ENCODE measurements at regions not wholly inside any gene's neighbourhood (a gene's known extent, or its start where the extent isn't known, plus 50 kb on each side); places are given as distances from the start of the nearest gene placed in this dataset.

DNA sequence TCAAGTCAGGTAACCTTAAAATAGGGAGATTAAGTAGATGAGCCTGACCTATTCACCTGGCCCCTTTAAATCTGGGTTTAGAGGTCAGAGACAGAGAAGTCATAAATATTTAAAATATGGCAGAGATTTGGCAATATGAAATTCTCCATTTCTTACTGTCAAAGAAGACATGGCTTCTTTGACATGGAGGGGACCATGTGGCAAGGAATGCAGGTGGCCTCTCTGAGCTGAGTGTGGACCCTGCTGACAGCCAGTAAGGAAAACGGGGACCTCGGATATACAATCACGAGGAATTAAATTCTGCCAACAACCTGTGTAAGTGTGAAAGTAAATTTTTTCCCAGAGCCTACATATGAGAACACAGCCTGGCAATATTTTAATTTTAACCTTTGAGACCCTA lies 427.5 kb upstream of the PROX1 start:
- TF ChIP-seq ZFX (IDR thresholded peaks at IDR 0.05) (no peak), CTCF (conservative IDR thresholded peaks at IDR 0.05) (no peak)
- no peak overlapping the region for H3K27ac ChIP-seq

GRCh38 chr1:213561870-213562269 lies 425.9 kb upstream of the PROX1 start:
- no peak overlapping the region for H3K27ac ChIP-seq
- no peak for TF ChIP-seq CTCF (conservative IDR thresholded peaks at IDR 0.05)
- no peak for TF ChIP-seq ZFX (IDR thresholded peaks at IDR 0.05)

GRCh38 chr1:213564215-213564659 lies 423.5 kb upstream of the PROX1 start:
- no peak overlapping the region for H3K27ac ChIP-seq
- TF ChIP-seq ZFX (IDR thresholded peaks at IDR 0.05), result no peak
- peak; percentile 63 for TF ChIP-seq CTCF (conservative IDR thresholded peaks at IDR 0.05)

- no peak overlapping the region for H3K27ac ChIP-seq
- TF ChIP-seq ZFX (IDR thresholded peaks at IDR 0.05), result no peak
- no peak for TF ChIP-seq CTCF (conservative IDR thresholded peaks at IDR 0.05)
Observed at GRCh38 chr1:213568929-213569815, 418.6 kb upstream of the PROX1 start.

DNA sequence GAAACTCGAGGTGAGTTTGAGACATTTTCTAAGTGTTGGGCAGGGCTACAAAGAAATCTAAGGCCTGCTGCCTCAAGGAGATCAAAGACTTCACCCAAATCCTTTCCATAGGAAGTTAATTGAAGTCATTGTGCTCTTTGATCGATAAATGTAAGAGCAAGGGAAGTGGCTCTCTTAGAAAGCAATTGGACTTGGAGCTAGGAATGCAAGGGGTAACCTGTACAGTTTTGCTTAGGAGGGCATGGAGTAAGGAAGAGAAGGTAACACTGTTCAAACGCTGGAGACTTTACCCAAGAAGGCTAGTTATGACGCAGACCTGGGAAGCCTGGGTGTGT lies 418.0 kb upstream of the PROX1 start:
- TF ChIP-seq CTCF (conservative IDR thresholded peaks at IDR 0.05) (no peak), ZFX (IDR thresholded peaks at IDR 0.05) (no peak)
- no peak overlapping the region for H3K27ac ChIP-seq

- H3K27ac ChIP-seq, result no peak overlapping the region
- TF ChIP-seq ZFX (IDR thresholded peaks at IDR 0.05), result no peak
- no peak for TF ChIP-seq CTCF (conservative IDR thresholded peaks at IDR 0.05)
Observed at GRCh38 chr1:213570487-213570886, 417.3 kb upstream of the PROX1 start.

DNA sequence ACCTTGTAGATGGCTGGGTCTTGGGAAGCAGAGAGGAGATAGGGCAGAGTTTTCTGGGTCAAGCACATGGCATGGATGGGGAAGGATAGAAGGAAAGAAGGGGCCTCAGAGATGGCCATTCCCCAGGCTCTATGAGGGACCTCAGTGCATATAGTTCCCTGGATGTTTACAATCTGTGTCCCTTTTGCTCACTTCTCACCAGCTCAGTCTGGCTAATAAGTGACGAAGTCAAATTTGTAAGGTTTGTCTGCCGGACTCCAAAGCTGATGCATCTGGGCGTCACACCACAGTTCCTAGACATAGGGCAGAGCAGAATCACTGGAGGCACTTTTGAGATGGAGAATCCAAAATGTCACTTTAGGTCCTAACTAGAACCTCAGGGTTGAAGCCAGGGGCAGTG lies 416.4 kb upstream of the PROX1 start:
- H3K27ac ChIP-seq, result no peak overlapping the region
- TF ChIP-seq CTCF (conservative IDR thresholded peaks at IDR 0.05), result no peak
